ENCODE measurements at regions not wholly inside any gene's neighbourhood (a gene's known extent, or its start where the extent isn't known, plus 50 kb on each side); places are given as distances from the start of the nearest gene placed in this dataset.
"Not testable (repeated sequence)": the region's sequence is repeated elsewhere in the genome, so short reads cannot be mapped to it uniquely, and the experiment has no call there.

DNA sequence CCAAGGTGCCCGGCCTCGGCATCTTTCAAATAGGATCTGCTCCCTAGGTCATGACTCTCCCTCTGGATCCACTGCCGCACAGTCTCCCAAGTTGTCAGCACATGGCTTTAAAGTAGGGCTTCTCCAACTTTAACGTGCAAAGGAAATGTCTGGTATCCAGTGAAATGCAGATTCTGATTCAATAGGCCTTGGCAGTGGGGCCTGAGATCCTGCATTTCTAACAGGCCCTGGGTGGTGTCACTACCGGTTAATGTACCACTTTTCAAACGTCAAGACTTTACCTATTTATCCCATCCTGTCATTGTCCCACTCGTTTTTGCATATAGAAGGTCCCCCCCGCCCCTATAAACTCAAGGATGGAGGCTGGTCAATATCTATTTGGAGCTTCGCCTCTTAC lies 137.6 kb upstream of the ZNF618 start:
- Histone ChIP-seq H3K4me3 (ENCODE audit: low read length) (no peak overlapping the region), H3K27me3 (ENCODE audit: control insufficient read depth in 2 of 2, insufficient read depth in 2 of 2, low read length in 2 of 2) (no peaks in the 10 kb centered on the region), H3K4me1 (ENCODE audit: control insufficient read depth in 2 of 2, insufficient read depth in 2 of 2, low read length in 2 of 2) (no peaks in the 10 kb centered on the region), H3K9me3 (ENCODE audit: control insufficient read depth in 2 of 3, low read length in 3 of 3) (no peaks in the 10 kb centered on the region), H3K36me3 (ENCODE audit: control insufficient read depth in 2 of 3, insufficient read depth in 3 of 3, low read length in 3 of 3) (no peaks in the 10 kb centered on the region), H3K27ac (ENCODE audit: low read depth, low read length) (no peak overlapping the region)
- peaks cover 0 to 9% (median 0%) of the 10 kb centered on the region in 7 donors for H3K4me1 Mint-ChIP-seq
- ATAC-seq (no peak), DNase-seq (peak in 2 of 9 donors; percentile 21 to 45)
- ChIA-PET CTCF (no interaction called here), POLR2A (no interaction called here)
- peaks cover 0 to 6% (median 0%) of the 10 kb centered on the region in 5 donors for H3K36me3 Mint-ChIP-seq
- H3K9me3 Mint-ChIP-seq: peaks cover 0 to 12% (median 7%) of the 10 kb centered on the region in 11 donors
- H3K4me3 Mint-ChIP-seq: no peak overlapping the region
- H3K27ac Mint-ChIP-seq: peak overlapping the region in 1 of 9 donors; percentile 33
- intact Hi-C loops (cut with micrococcal nuclease): loop anchor here in 1 of 2 donors (5.0 kb wide), 1 partner anchor 139 kb away; the partner anchor contains the start of gene ZNF618
- H3K27me3 Mint-ChIP-seq: peaks cover 0 to 57% (median 27%) of the 10 kb centered on the region in 5 donors

DNA sequence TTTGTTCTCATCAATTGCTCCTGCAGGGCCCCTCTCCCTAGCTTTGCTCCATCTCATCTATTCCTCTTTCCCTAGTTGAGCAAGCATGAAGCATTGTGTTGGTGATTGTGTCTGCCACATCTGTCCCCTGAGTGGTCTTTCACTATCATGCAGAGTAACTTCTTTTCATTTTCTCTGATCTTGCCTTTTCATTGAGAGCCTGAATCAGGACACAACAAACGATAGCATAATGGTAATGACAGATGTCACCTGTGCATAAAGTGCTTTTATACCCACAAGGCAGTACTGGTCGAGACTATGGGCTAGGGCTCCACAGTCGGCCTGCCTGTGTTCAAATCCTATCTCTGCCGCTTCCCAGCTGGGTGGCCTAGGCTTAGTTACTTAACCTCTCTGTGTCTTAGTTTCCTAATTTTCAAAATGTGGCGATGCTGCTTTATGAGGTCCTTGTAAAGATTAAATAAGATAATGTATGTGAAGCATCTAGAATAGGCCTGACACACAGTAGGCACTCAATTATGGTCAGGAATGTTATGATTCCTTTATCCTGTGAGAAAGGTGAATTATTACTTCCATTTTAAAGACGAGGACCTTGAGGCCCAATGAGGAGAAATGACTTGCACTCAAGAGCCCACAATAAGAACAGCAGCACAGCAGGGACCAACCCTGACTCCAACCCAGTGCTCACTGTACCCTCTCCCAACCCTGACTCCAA lies 137.1 kb upstream of the ZNF618 start:
- Histone ChIP-seq H3K27ac (ENCODE audit: low read depth, low read length) (no peak overlapping the region), H3K4me1 (ENCODE audit: control insufficient read depth in 2 of 2, insufficient read depth in 2 of 2, low read length in 2 of 2) (no peaks in the 10 kb centered on the region), H3K27me3 (ENCODE audit: control insufficient read depth in 2 of 2, insufficient read depth in 2 of 2, low read length in 2 of 2) (no peaks in the 10 kb centered on the region), H3K9me3 (ENCODE audit: control insufficient read depth in 2 of 3, low read length in 3 of 3) (no peaks in the 10 kb centered on the region), H3K36me3 (ENCODE audit: control insufficient read depth in 2 of 3, insufficient read depth in 3 of 3, low read length in 3 of 3) (no peaks in the 10 kb centered on the region), H3K4me3 (ENCODE audit: low read length) (no peak overlapping the region)
- peak in 6 of 9 donors; percentile 31 to 71 (median 60) for DNase-seq
- ATAC-seq: peak; percentile 65
- Mint-ChIP-seq H3K27me3 (peaks cover 0 to 55% (median 28%) of the 10 kb centered on the region in 5 donors), H3K36me3 (peaks cover 0 to 6% (median 0%) of the 10 kb centered on the region in 5 donors), H3K27ac (peak overlapping the region in 2 of 9 donors; percentile 25 to 60), H3K9me3 (peaks cover 0 to 10% (median 7%) of the 10 kb centered on the region in 11 donors), H3K4me1 (peaks cover 0 to 9% (median 0%) of the 10 kb centered on the region in 7 donors), H3K4me3 (no peak overlapping the region)
- intact Hi-C loops (cut with micrococcal nuclease): loop anchor here in 1 of 2 donors (5.0 kb wide), 1 partner anchor 138 kb away; the partner anchor contains the start of gene ZNF618
- POLR2A ChIA-PET: no interaction called here
- CTCF ChIA-PET: no interaction called here

DNA sequence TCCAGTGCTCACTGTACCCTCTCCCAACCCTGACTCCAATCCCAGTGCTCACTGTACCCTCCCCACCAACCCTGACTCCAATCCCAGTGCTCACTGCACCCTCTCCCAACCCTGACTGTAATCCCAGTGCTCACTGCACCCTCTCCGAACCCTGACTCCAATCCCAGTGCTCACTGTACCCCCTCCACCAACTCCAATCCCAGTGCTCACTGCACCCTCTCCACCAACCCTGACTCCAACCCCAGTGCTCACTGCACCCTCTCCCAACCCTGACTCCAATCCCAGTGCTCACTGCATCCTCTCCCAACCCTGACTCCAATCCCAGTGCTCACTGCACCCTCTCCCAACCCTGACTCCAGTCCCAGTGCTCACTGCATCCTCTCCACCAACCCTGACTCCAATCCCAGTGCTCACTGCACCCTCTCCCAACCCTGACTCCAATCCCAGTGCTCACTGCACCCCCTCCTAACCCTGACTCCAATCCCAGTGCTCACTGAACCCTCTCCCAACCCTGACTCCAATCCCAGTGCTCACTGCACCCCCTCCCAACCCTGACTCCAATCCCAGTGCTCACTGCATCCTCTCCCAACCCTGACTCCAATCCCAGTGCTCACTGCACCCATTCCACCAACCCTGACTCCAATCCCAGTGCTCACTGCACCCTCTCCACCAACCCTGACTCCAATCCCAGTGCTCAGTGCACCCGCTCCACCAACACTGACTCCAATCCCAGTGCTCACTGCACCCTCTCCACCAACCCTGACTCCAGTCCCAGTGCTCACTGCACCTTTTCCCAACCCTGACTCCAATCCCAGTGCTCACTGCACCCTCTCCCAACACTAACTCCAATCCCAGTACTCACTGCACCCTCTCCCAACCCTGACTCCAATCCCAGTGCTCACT lies 136.3 kb upstream of the ZNF618 start:
- H3K4me3 ChIP-seq (ENCODE audit: low read length); H3K9me3 ChIP-seq (ENCODE audit: control insufficient read depth in 2 of 3, low read length in 3 of 3); H3K4me3 Mint-ChIP-seq; H3K4me1 Mint-ChIP-seq; H3K36me3 ChIP-seq (ENCODE audit: control insufficient read depth in 2 of 3, insufficient read depth in 3 of 3, low read length in 3 of 3); H3K4me1 ChIP-seq (ENCODE audit: control insufficient read depth in 2 of 2, insufficient read depth in 2 of 2, low read length in 2 of 2); ATAC-seq; H3K36me3 Mint-ChIP-seq; H3K27me3 ChIP-seq (ENCODE audit: control insufficient read depth in 2 of 2, insufficient read depth in 2 of 2, low read length in 2 of 2); H3K27ac ChIP-seq (ENCODE audit: low read depth, low read length); POLR2A ChIA-PET; CTCF ChIA-PET: not testable (repeated sequence)
- Mint-ChIP-seq H3K27me3 (peaks cover 0 to 49% (median 27%) of the 10 kb centered on the region in 5 donors), H3K27ac (peak overlapping the region in 2 of 9 donors; percentile 25 to 60), H3K9me3 (peaks cover 0 to 11% (median 4%) of the 10 kb centered on the region in 11 donors)
- intact Hi-C loops (cut with micrococcal nuclease): loop anchor here in 1 of 2 donors (5.0 kb wide), 1 partner anchor 137 kb away; the partner anchor contains the start of gene ZNF618
- DNase-seq: peak in 3 of 9 donors; percentile 3 to 13 (median 7)

DNA sequence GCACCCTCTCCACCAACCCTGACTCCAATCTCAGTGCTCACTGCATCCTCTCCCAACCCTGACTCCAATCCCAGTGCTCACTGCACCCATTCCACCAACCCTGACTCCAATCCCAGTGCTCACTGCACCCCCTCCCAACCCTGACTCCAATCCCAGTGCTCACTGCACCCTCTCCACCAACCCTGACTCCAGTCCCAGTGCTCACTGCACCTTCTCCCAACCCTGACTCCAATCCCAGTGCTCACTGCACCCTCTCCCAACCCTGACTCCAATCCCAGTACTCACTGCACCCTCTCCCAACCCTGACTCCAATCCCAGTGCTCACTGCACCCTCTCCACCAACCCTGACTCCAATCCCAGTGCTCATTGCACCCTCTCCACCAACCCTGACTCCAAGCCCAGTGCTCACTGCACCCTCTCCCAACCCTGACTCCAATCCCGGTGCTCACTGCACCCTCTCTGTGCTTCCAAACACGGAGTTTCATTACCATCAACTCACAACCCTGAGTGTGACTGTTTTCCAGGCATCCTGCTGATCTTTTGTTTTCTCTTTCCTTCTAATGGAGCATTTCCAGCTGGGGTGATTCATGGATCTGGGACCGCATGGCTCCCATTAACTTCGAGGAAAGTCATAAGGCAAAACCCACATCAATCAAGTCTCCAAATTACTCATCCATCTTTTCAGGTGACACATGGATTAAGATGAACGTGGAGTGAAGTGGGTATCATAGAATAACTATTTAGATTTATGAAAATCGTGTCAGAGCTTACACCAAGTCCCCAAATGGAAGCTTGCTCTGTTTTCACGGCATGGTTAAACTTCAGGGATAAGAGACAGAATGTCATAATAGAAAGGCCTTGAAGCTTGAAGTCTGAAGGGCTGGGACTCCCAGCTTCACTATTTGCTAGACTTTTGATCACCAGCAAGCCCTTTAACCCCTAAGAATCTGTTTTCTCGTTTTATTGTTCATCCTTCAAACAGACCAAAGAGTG lies 135.3 kb upstream of the ZNF618 start:
- Mint-ChIP-seq H3K9me3 (peaks cover 0 to 11% (median 5%) of the 10 kb centered on the region in 11 donors), H3K27me3 (peaks cover 0 to 53% (median 27%) of the 10 kb centered on the region in 5 donors), H3K27ac (peak overlapping the region in 2 of 9 donors; percentile 28 to 57), H3K4me3 (peak overlapping the region in 1 of 10 donors; percentile 14)
- POLR2A ChIA-PET; intact Hi-C loops (cut with micrococcal nuclease); ATAC-seq; H3K9me3 ChIP-seq (ENCODE audit: control insufficient read depth in 2 of 3, low read length in 3 of 3); H3K4me1 Mint-ChIP-seq; H3K36me3 Mint-ChIP-seq; CTCF ChIA-PET; H3K27me3 ChIP-seq (ENCODE audit: control insufficient read depth in 2 of 2, insufficient read depth in 2 of 2, low read length in 2 of 2); H3K36me3 ChIP-seq (ENCODE audit: control insufficient read depth in 2 of 3, insufficient read depth in 3 of 3, low read length in 3 of 3); H3K4me3 ChIP-seq (ENCODE audit: low read length); H3K4me1 ChIP-seq (ENCODE audit: control insufficient read depth in 2 of 2, insufficient read depth in 2 of 2, low read length in 2 of 2); H3K27ac ChIP-seq (ENCODE audit: low read depth, low read length): not testable (repeated sequence)
- peak in 4 of 9 donors; percentile 27 to 51 (median 42) for DNase-seq

DNA sequence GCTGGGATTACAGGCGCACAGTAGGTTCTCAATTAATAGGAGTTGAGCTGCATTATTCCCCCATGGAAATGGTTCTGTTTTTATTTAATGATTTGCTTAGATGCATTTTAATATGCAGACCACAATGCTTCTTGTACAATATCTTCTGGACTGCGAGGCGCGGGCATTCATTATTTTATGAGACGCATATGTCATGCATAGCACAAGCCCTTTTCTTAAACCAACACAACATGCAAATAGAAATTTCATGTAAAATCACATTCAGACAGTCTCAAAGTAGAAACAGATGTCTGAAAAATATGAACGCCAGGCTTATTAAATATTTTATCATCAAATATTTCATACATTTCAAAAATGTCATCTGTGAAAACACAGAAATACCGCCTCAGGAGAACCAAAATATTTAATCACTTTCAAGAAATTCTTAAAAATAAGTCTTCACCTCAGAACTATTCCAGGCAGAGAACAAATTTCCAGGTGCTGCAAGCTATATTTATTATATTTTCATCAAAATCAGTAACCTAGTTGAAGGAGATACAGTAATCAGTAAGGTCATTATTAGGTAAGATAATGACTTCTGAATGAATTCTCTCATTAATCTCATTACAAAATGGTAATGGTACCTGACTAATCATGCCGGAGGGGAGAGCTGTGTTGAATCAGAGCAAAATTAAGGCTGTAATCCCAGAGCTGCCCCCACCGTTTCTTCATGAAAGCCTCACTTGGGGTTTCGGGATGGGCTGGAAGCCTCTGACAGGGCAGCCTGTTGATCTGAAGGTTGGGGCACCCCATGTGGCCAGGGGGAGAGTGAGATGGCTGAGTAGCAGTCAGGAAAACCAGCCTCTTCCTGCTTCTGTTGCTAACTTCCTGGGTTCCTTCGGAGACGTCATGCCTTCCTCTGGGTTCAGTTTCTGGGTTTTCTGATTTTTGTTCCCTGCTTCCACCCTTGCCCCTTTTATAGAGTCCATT lies 133.9 kb upstream of the ZNF618 start:
- Mint-ChIP-seq H3K36me3 (peaks cover 0 to 4% (median 3%) of the 10 kb centered on the region in 5 donors), H3K27me3 (peaks cover 0 to 53% (median 29%) of the 10 kb centered on the region in 5 donors), H3K9me3 (peaks cover 3 to 12% (median 6%) of the 10 kb centered on the region in 11 donors), H3K27ac (no peak overlapping the region), H3K4me1 (peaks cover 0 to 9% (median 0%) of the 10 kb centered on the region in 7 donors), H3K4me3 (no peak overlapping the region)
- Histone ChIP-seq H3K4me1 (ENCODE audit: control insufficient read depth in 2 of 2, insufficient read depth in 2 of 2, low read length in 2 of 2) (no peaks in the 10 kb centered on the region), H3K4me3 (ENCODE audit: low read length) (no peak overlapping the region), H3K9me3 (ENCODE audit: control insufficient read depth in 2 of 3, low read length in 3 of 3) (no peaks in the 10 kb centered on the region), H3K27ac (ENCODE audit: low read depth, low read length) (no peak overlapping the region), H3K27me3 (ENCODE audit: control insufficient read depth in 2 of 2, insufficient read depth in 2 of 2, low read length in 2 of 2) (no peaks in the 10 kb centered on the region), H3K36me3 (ENCODE audit: control insufficient read depth in 2 of 3, insufficient read depth in 3 of 3, low read length in 3 of 3) (no peaks in the 10 kb centered on the region)
- ChIA-PET POLR2A (no interaction called here), CTCF (no interaction called here)
- no peak for ATAC-seq
- no peak for DNase-seq
- intact Hi-C loops (cut with micrococcal nuclease): no loop called here
